HuH-7 (cell line): ENCODE measurements at regions not wholly inside any gene's neighbourhood (a gene's known extent, or its start where the extent isn't known, plus 50 kb on each side); places are given as distances from the start of the nearest gene placed in this dataset.
"Not testable (repeated sequence)": the region's sequence is repeated elsewhere in the genome, so short reads cannot be mapped to it uniquely, and the experiment has no call there.

ENCODE experiments used
- DNase-seq: peaks from one replicate; pipeline ENCODE4 v3.0.0; 2011; ENCODE audit warnings: low spot score

DNA sequence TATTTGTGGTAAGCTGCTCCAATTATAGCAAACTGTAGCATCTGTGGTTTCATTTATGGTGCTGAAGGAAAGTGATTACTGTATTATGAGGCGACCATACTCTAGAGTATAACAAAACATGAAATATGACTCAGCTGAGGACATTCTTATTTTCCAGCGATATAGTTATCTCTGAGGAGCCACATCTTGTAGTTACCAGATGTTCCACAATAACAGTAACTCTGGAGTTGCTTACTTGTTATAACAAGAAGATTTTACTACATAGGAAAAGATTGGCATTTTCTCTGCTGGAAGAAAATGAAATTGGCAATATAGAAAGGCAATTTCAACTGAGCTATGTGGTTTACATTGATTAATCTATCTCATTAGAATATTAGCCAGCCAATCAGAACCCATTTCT, 1634.2 kb downstream of the PCDH9 start:
- DNase-seq: no peak

GRCh38 chr13:65594298-65594781, 1635.8 kb downstream of the PCDH9 start:
- no peak for DNase-seq

DNA sequence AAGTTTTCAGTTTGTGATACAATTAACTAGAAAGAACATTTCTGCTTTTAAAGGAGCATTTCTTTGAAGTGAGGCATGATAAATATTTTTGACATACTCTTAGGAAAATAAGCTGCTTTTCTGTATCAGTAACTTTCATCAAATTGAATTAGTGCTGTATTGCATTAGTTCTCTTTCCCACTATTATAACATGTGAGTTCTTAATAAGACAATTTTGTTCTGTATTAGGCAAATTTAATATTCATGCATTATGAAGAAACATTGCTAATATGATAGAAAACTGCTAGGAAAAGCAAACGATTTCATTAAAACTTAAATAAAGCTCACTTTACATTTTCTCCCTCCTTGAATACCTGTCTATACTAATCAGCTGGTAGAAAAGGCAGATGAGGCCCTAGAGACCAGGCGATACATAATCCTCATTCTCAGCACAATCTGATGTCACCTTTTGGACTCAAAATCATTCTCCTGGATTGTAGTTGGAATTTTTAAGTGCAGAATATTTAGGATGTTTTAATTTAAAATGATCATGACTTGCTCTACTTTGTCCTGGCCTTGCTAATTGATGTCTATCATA, 1636.8 kb downstream of the PCDH9 start:
- no peak for DNase-seq

- no peak for DNase-seq
These were observed 1637.4 kb downstream of the PCDH9 start for GRCh38 chr13:65592731-65593130.

GRCh38 chr13:65585346-65585745, 1644.8 kb downstream of the PCDH9 start:
- no peak for DNase-seq

- DNase-seq: no peak
These were observed 1646.0 kb downstream of the PCDH9 start for GRCh38 chr13:65584126-65584525.

DNA sequence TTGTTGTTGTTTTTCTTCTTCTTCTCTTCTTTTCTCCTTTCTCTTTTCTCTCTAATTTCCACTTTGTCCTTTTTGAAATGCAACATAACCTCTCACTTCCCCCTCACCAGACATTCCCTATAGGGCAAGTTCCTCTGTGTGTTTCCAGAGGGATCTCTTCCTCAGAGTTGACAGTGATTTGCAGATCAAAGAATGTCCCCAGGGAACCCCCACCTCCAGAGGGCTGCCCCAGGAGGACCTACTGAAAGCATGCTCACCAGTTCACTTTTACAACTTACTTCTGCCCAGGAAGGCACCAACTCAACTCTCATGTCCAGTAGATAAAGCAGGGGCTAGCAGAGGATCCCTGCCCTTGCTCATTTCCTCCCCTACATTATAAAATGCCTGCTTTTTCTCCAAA, 1648.0 kb downstream of the PCDH9 start:
- no peak for DNase-seq

GRCh38 chr13:65564561-65564960, 1665.6 kb downstream of the PCDH9 start:
- not testable (repeated sequence) for DNase-seq

GRCh38 chr13:65562305-65562704, 1667.8 kb downstream of the PCDH9 start:
- no peak for DNase-seq

GRCh38 chr13:65560936-65561335, 1669.2 kb downstream of the PCDH9 start:
- no peak for DNase-seq

DNA sequence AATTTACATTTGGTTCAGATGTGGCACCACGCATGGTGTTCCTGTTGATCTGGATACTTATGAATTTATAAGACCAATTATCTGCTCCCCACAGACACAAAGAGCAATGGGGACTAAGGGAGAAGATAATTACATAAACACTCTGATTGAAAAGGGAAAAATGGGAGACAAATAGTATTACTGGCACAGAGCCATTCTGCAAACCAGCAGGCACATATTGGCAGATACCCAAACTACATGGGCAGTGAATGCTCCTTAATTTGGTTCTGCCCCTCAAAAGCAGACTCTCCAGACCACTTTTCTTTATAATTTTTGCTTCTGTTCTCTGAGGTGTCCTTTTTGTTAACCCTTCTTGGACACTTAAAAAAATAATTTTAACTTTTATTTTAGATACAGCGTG, 1674.2 kb downstream of the PCDH9 start:
- no peak for DNase-seq

DNA sequence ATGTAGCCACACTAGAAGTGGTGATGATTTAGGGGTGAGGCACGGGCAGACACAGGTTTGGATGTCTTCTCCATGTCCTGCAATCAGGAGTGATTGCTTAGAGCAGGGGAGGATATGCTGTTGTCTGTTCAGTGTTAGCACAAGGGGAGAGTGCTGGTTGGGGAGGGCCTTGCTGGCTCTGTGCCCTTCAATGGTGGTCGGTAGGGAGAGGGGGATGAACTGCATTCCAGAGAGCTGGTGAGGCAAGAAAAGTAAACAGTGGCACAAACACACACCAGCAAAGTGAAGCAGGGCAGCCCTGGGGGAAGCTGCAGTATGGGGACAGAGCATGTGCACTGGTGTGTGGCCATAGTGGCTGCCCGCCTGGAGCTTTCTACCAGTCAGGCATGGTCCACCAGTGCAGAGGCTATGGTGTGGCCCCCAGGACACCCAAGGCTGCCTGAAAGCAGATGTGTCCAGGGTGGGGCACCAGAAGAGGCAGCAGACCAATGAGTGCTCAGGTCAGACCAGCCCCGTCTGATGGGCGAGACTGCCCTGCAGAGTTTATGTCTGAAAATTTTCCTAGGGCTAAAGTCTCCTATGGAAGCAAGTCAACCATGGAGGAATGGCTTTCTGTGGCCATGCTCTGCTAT, 1676.9 kb downstream of the PCDH9 start:
- DNase-seq: peak; percentile 7

DNA sequence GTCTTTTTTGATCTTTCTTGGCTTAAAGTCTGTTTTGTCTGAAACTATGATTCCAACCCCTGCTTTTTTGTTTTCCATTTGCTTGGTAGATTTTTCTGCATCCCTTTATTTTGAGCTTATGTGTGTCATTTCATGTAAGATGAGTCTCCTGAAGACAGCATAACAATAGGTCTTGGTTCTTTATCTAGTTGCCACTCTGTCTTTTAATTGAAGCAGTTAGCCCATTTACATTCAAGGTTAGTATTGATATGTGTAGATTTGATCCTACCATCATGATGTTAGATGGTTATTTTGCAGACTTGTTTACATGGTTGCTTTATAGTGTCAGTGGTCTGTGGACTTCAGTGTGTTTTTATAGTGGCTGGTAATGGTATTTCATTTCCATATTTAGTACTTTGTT, 1678.9 kb downstream of the PCDH9 start:
- DNase-seq: no peak

DNA sequence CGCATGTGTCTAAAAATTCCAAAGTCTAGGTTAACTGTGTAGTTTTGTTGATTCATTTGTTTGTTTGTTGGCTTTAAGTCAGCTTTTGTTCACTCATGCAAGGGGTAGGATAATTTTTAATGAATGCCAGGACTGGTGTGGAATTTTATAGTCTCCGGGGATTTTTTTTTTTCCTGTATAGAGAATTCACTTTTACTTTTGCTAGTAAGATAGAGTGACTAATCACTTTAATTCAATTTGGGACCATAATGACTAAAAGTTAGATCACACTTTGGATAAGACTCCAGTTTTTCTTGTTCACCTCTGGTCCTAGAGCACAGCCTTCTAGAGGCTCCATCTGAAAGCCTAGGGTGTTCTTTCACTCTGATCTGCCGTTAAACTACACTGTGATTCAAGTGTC, 1690.0 kb downstream of the PCDH9 start:
- no peak for DNase-seq

GRCh38 chr13:65535370-65535769, 1694.8 kb downstream of the PCDH9 start:
- DNase-seq: no peak

GRCh38 chr13:65532231-65532630, 1697.9 kb downstream of the PCDH9 start:
- no peak for DNase-seq

GRCh38 chr13:65530688-65531087, 1699.4 kb downstream of the PCDH9 start:
- no peak for DNase-seq

DNA sequence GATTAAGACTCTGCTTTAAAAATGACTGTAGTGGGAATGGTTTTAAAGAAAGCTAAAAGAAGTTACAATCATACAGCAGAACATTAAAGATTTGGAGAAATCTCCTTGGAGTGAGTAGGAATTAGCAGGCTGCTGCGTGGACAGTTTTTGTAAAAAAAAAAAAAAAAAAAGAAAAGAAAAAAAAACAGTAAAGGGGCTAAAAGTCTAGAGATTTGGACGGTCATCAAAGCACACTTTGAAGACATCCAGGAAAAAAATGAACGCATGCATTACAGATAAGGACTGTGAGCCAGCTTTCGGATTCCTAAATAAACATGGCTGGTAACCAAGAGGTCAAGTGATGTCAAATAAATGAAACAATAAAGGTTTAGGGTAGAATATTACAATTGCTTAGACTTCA, 1700.6 kb downstream of the PCDH9 start:
- no peak for DNase-seq

- no peak for DNase-seq
These were observed 1721.4 kb downstream of the PCDH9 start for GRCh38 chr13:65508745-65509144.

DNA sequence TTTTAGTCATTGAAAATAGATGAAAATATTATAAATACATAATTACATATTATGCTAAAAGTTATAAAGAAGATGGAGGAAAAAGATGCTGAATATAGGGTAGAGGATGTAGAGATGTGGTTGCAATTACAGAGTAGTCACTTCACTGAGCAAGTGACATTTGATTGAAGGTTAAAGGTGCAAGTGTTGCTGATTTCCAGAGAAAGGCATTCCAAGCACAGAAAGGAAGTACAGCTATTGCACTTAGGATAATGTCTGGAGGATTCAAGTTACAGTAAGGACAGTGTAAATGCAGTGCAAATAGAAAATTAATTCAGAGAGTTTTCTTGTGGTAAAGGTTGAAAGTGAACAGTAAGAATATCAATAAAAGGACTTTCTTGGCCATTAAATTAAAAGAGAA, 1721.8 kb downstream of the PCDH9 start:
- DNase-seq: no peak

DNA sequence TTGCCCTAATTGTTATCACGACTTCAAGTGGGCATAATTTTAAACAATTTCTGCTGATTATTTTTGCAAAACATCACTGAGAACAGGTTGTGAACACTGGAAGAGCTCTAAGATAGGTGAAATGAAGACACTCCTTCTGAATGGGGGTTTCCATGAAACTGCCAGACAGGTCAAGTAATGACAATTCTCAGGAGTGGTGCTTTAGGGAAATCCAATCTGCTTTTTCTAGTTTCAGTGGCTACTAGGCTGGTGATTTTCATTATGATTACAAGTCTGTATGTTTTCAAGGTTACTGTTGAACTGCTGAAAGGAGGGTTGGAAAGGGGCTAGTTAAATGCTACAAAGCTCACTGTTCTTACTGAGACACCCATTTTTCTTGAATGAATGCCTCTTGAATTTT, 1724.2 kb downstream of the PCDH9 start:
- DNase-seq: no peak

GRCh38 chr13:65504213-65504612, 1725.9 kb downstream of the PCDH9 start:
- DNase-seq: no peak

GRCh38 chr13:65500481-65500880, 1729.7 kb downstream of the PCDH9 start:
- DNase-seq: no peak

DNA sequence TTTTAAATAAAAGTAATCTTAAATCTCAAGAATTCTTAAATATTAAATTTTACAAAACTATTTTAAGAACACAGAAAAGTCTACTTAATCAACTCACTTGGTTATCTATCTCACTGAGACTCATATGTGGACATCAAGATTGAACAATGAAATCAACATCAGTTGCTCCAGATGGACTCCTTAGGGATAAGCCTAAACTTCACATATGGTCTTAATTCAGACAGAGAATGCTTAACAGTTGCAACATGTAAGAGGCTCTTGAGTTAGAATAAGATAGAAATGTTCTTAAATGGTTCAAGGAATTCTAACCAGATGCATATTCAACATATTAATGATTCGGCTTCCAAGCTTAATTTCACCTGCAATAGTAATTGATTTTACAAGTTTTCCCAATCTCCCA, 1730.9 kb downstream of the PCDH9 start:
- DNase-seq: no peak
